ENCODE measurements at regions not wholly inside any gene's neighbourhood (a gene's known extent, or its start where the extent isn't known, plus 50 kb on each side); places are given as distances from the start of the nearest gene placed in this dataset.

DNA sequence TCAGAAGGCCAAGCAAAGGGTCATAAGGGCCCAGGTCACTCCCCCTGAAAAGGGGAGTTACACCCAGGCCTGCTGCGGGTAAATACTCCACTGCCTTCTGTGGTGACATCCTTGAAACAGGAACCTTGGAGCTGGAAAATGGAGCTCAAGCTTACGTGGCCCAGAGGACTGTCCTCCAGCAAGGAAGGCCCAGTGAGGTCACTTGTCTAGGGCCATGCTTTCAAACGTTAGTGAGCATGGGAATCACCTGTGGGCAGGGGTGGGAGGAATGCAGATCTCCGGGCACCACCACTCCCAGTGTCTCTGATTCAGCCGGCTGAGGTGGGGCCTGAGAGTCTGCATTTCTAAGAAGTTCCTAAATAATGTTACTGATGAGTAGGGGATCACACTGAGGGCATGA lies 140.5 kb upstream of the CCND2 start:
- peaks cover 3% of the 10 kb centered on the region for H3K9me3 Mint-ChIP-seq
- no peak overlapping the region for H3K27ac Mint-ChIP-seq
- intact Hi-C loops (cut with micrococcal nuclease): no loop called here
- H3K27me3 Mint-ChIP-seq: peaks cover 2% of the 10 kb centered on the region
- DNase-seq: no peak
- peaks cover 29% of the 10 kb centered on the region for H3K4me1 Mint-ChIP-seq
- no peak overlapping the region for H3K4me3 Mint-ChIP-seq
- H3K36me3 Mint-ChIP-seq (ENCODE audit: low read depth): peaks cover 3% of the 10 kb centered on the region

DNA sequence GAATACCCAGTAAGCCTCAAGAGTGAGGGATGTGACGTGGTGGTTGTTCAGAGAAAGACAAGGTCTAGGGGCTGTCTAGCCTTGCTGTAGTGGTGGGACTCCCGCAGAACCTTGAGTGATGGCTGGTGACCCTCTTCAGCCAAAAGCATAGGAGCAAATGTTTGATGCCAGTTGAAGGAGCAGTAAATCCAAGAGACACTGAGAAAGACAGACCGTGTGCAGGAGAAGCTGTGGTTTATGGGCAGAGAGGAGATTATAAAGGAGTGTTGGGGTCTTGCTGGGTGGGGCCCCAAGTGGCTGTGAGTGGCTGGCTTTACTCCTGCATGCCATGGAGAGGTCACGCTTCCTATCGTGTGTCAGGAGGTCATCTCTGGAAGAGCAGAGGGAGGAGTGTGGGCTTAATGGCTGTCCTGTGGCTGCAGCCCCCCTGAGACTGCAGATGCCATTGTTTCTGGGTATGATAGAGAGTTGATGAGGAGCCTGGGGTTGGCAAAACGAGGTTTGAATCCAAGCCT lies 152.0 kb upstream of the CCND2 start:
- DNase-seq: peak; percentile 50
- Mint-ChIP-seq H3K4me1 (peaks cover 45% of the 10 kb centered on the region), H3K27ac (peak overlapping the region; percentile 25), H3K9me3 (peaks cover 4% of the 10 kb centered on the region), H3K36me3 (ENCODE audit: low read depth) (no peaks in the 10 kb centered on the region), H3K27me3 (peaks cover 2% of the 10 kb centered on the region), H3K4me3 (no peak overlapping the region)
- intact Hi-C loops (cut with micrococcal nuclease): no loop called here

DNA sequence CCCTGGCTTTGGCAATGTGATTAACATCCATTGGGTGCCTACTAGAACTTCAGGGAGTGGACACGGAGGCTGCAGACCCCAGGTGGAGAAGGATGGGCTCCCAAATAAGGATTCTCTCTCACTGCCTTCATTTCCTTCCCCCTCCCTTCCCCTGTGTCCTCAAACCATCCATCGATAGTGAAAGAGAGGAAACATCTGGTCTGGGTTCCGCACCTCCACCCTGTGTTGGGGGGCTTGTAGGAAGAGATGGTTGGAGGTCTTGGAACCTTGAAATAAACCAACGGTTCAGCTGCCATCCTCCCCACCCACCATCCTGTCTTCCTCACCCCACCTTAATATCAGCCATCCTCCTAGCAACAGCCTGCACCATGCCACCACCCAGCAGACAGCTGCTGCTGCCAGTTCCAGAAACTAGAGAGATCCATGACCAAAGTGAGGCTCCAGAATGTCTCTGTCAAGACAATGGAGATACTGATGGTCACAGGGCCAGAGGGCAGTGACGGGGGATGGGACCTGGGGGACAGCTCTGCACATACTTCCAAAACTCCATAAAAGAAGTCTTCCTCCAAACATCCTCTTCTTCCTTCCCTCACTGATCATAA lies 153.1 kb upstream of the CCND2 start:
- peak; percentile 55 for DNase-seq
- H3K4me3 Mint-ChIP-seq: no peak overlapping the region

DNA sequence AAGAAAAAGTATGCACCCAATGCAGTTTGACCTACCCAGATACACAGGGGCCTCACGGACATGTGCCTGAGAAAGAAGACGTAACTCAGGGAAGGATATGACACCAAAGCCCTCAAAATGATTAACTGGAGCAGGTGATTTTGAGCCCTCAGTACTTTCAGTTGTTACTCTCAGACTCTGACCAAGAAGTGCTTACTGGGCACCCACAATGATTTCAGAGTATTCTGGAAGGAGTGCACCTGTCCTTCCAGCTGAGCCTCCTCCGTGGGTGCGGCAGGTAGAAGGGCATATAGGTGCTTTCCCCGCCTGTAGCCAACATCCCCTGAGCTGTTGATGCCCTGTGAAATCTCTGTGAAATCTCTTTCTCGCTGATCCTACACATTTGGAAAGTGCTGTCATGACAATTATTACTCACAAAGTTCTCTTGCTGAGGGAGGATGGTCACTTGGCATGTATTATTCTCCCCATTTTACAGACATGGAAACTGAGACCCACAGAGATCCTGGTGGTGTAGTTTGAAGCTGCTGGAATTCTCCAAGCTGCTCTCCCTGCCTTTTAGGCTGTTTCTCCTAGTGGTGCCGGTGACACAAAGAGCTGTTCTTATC lies 154.3 kb upstream of the CCND2 start:
- intact Hi-C loops (cut with micrococcal nuclease): loop anchor here (1.0 to 5.0 kb wide), 7 partner anchors 17 to 247 kb away; partner anchors contain the start of genes CCND2 and PARP11
- peak; percentile 81 for DNase-seq
- peak overlapping the region; percentile 73 for H3K4me3 Mint-ChIP-seq
- no peaks in the 10 kb centered on the region for H3K36me3 Mint-ChIP-seq (ENCODE audit: low read depth)
- H3K9me3 Mint-ChIP-seq: peaks cover 4% of the 10 kb centered on the region
- H3K27ac Mint-ChIP-seq: peak overlapping the region; percentile 89
- H3K27me3 Mint-ChIP-seq: no peaks in the 10 kb centered on the region
- peaks cover 60% of the 10 kb centered on the region for H3K4me1 Mint-ChIP-seq

More for the DNA sequence above, 153.1 kb upstream of the CCND2 start:
- H3K4me1 Mint-ChIP-seq: peaks cover 53% of the 10 kb centered on the region
- peak overlapping the region; percentile 10 for H3K27ac Mint-ChIP-seq
- peaks cover 4% of the 10 kb centered on the region for H3K9me3 Mint-ChIP-seq
- H3K27me3 Mint-ChIP-seq: no peaks in the 10 kb centered on the region
- intact Hi-C loops (cut with micrococcal nuclease): no loop called here
- no peaks in the 10 kb centered on the region for H3K36me3 Mint-ChIP-seq (ENCODE audit: low read depth)

DNA sequence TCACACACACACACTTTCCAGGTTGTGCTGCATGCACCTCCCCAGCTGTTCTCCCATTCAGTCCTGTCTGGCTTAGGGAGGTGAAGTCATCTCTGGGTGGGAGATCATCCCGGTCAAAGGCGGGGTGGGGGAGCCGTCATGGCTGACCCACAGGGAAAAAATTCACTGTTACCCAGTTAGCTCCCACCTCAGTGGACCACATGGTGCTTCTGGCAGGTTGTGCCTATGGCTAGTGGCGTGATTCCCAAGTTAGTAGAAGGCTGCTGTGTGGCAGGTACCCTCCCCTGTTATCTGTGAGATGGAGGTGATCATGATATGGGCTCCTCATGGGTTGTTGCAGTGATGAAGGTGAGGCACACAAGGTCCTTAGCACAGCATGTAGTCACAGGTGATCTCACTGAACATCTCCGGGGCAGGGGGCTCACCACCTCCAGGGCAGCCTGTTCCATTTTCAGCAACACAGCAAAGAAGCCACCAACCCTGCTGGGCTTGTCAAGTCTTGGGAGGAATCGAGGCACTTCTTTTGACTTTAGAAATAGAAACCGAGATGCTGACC lies 154.9 kb upstream of the CCND2 start:
- Mint-ChIP-seq H3K4me3 (peak overlapping the region; percentile 73), H3K9me3 (peaks cover 4% of the 10 kb centered on the region), H3K27me3 (no peaks in the 10 kb centered on the region), H3K27ac (peak overlapping the region; percentile 89), H3K4me1 (peaks cover 60% of the 10 kb centered on the region), H3K36me3 (ENCODE audit: low read depth) (no peaks in the 10 kb centered on the region)
- DNase-seq: peak; percentile 73
- intact Hi-C loops (cut with micrococcal nuclease): loop anchor here (1.0 to 5.0 kb wide), 7 partner anchors 18 to 246 kb away; partner anchors contain the start of genes CCND2 and PARP11

DNA sequence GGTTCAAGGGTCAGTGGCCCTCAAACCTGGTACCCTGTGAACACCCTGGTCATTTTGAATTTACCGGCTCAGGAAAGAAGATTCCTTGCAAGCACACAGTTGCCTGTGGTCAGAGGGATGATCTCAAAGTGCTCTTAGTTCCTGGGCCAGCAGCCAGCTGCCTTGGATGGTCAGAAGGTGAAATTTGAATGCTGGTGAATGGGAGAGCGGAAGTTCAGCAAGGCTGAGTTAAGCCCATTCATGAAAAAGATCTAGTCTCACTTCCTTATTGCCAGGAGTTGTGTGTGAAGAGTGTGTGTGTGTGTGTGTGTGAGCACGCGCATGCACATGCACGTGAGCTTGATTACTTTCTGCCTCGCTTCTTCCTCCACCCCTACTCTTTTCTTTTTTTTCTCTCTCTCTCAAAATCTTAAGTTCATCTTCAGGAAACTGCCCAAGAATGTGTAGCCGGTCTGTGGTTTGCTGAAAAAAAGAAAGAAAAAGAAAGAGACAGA lies 155.5 kb upstream of the CCND2 start:
- peak overlapping the region; percentile 89 for H3K27ac Mint-ChIP-seq
- H3K36me3 Mint-ChIP-seq (ENCODE audit: low read depth): no peaks in the 10 kb centered on the region
- peaks cover 4% of the 10 kb centered on the region for H3K9me3 Mint-ChIP-seq
- H3K27me3 Mint-ChIP-seq: no peaks in the 10 kb centered on the region
- no peak for DNase-seq
- H3K4me3 Mint-ChIP-seq: peak overlapping the region; percentile 73
- H3K4me1 Mint-ChIP-seq: peaks cover 60% of the 10 kb centered on the region
- intact Hi-C loops (cut with micrococcal nuclease): loop anchor here (5.0 kb wide), 2 partner anchors 99 to 246 kb away; partner anchors contain the start of gene PARP11

DNA sequence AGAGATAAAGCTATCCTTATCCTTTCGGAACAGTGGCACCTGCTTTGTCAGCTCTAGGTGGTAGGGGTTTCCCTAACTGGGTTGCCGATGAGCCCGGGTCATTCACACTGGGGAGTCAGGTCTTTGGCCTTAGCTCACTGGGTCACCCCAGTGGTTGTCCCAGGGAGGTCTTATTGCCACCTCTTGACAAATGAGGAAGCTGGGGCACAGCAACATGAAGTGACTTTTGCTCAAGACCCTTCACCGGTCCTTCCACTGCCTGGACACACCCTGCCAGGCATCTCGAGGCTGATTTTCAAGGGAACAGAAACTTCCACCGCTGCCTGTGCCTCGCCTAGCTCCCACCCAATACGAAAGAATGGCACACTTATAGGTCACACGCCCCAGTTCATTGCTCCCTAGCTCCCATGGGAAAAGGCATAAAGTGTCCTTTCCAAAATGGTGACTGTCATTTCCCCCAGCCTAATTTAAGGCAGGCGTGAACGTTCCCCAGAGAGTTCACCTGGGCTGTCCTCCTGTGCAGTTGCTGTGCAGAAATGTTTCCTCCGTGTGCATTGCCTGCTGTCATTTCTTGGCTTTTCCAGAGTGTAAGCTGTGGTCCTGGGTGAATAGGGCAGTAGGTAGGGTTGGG lies 156.1 kb upstream of the CCND2 start:
- H3K9me3 Mint-ChIP-seq: peaks cover 4% of the 10 kb centered on the region
- intact Hi-C loops (cut with micrococcal nuclease): loop anchor here (5.0 kb wide), 2 partner anchors 100 to 245 kb away; partner anchors contain the start of gene PARP11
- peaks cover 63% of the 10 kb centered on the region for H3K4me1 Mint-ChIP-seq
- DNase-seq: peak; percentile 52
- H3K36me3 Mint-ChIP-seq (ENCODE audit: low read depth): no peaks in the 10 kb centered on the region
- H3K27me3 Mint-ChIP-seq: no peaks in the 10 kb centered on the region
- peak overlapping the region; percentile 89 for H3K27ac Mint-ChIP-seq
- peak overlapping the region; percentile 73 for H3K4me3 Mint-ChIP-seq

DNA sequence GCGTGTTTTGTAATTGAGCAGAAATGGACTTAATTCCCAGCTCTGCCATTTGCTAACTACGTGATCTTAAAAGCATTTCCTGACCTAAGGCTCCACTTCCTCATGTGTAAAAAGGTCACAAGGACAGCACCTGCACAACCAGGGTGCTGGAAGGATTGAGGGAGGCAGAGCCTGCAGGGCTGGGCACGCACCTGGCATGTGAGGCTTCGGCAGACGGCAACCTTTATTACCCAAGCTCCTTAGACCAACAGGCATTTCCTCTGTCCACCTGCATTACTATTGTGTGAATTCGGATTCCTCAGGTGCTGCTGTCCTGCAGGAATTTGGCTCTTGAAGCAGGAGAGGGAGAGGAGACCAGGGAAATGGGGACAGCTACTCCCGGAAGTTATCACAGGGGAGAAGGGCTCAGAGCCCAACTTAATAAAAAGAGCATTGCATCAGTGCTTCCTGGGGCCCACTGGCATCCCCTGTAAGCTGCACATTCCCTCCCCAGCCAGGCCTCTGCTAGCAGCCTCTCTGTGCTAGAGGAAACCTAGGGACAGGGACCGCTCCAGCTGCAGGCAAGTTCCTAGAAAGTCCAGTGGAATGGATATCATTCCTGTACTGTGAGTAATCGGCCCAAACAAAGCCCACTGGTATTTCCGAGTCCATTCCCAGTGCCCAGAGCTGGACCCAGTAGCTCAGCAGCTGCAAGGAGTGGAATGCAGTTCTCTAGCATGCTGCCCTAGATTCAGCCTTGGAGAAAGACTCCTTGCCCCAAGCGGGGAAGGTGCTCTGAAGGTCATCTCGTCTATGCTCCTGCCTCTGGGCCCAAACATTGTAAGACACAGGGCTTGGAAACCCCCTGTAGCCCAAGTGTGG lies 157.1 kb upstream of the CCND2 start:
- Mint-ChIP-seq H3K27ac (no peak overlapping the region), H3K4me1 (peaks cover 67% of the 10 kb centered on the region), H3K9me3 (peaks cover 4% of the 10 kb centered on the region), H3K4me3 (no peak overlapping the region), H3K27me3 (no peaks in the 10 kb centered on the region), H3K36me3 (ENCODE audit: low read depth) (no peaks in the 10 kb centered on the region)
- intact Hi-C loops (cut with micrococcal nuclease): loop anchor here (5.0 kb wide), 2 partner anchors 101 to 244 kb away; partner anchors contain the start of gene PARP11
- peak; percentile 53 for DNase-seq

DNA sequence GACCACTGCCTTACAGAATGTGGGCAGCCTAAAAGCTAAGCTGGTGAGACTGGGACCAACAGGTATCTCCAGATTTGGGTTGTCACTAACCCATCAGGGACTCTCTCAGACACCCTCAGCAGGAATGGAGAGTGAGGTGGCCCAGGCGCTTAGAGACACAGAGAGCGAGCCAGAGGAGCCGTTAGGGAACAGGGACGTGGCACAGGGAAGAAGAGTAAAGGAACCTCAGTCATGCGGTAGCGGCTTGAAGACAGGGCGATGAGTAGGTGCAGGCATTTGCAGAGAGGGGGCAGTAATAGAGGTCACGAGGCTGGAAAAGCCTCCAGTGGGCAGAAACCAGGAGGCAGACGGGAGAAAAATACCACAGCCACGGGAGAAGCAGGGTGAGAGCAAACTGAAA lies 158.0 kb upstream of the CCND2 start:
- DNase-seq: peak; percentile 53
- Mint-ChIP-seq H3K9me3 (peaks cover 4% of the 10 kb centered on the region), H3K27me3 (no peaks in the 10 kb centered on the region), H3K36me3 (ENCODE audit: low read depth) (no peaks in the 10 kb centered on the region), H3K27ac (peak overlapping the region; percentile 12), H3K4me3 (no peak overlapping the region), H3K4me1 (peaks cover 65% of the 10 kb centered on the region)
- intact Hi-C loops (cut with micrococcal nuclease): loop anchor here (5.0 kb wide), 2 partner anchors 102 to 243 kb away; partner anchors contain the start of gene PARP11

DNA sequence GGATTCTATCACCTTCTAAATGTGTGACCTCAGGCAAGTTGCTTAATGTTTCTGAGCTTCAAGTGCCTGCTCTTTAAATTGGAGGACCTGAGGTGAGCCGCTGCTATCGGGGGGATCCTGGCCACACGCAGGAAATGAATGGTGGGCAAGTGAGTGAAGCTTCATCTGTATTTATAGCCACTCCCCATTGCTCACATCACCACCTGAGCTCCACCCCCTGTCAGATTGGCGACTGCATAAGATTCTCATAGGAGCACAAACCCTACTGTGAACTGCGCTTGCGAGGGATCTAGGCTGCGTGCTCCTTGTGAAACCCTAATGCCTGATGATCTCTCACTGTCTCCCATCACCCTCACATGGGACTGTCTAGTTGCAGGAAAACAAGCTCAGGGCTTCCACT lies 158.6 kb upstream of the CCND2 start:
- Mint-ChIP-seq H3K27ac (no peak overlapping the region), H3K36me3 (ENCODE audit: low read depth) (no peaks in the 10 kb centered on the region), H3K4me1 (peaks cover 64% of the 10 kb centered on the region), H3K27me3 (no peaks in the 10 kb centered on the region), H3K9me3 (peaks cover 4% of the 10 kb centered on the region), H3K4me3 (peak overlapping the region; percentile 24)
- DNase-seq: peak; percentile 65
- intact Hi-C loops (cut with micrococcal nuclease): loop anchor here (5.0 kb wide), 2 partner anchors 102 to 243 kb away; partner anchors contain the start of gene PARP11

DNA sequence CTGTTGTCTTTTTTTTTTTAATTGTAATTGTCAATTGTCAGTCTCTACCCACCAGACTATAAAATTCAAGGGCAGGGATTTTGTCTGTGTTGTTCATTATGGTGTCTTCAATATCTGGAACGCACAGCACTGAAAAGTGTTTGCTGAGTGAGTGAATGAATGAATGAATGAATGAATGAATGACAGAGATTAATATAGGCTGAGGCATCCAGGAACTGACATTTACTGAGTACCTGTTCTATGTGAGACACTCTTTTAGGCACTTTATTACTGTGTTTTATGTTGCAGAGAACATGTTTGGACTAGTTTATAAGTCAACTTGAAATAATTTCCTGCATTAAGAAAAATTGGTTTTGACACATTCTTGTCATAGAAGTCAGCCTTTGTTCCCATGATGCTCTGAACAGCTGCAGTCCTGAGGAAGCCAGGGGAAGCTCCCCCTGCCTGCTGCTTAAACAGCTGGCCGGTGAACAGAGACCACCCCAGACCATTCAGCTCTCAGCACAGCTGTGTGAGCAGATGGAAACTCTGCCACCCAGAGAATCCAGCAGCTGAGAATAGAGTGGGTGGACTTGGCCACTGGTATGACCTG lies 160.7 kb upstream of the CCND2 start:
- no peaks in the 10 kb centered on the region for H3K27me3 Mint-ChIP-seq
- peaks cover 57% of the 10 kb centered on the region for H3K4me1 Mint-ChIP-seq
- peak; percentile 48 for DNase-seq
- H3K27ac Mint-ChIP-seq: peak overlapping the region; percentile 9
- H3K9me3 Mint-ChIP-seq: no peaks in the 10 kb centered on the region
- intact Hi-C loops (cut with micrococcal nuclease): loop anchor here (1.0 kb wide), 2 partner anchors 65 to 159 kb away; no protein-coding TSS in a partner anchor
- H3K36me3 Mint-ChIP-seq (ENCODE audit: low read depth): no peaks in the 10 kb centered on the region
- H3K4me3 Mint-ChIP-seq: no peak overlapping the region

DNA sequence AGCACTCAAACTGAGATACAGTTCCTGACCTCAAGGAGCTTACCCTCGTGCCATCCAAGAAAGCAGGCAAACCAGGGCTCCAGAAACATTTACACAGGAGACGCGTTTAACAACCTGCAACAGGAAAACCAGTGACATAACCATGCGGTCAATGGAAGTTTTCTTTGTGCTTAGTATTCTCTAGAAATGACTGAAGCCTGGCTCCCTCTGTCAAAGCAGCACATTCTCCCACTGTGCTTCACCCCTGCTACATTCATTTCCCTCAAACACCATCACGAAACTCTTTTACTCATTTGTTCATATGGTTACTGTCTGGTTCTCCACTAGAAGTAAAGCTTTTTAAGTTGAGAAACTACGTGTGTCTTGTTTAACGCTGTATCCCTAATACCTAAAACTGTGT lies 161.3 kb upstream of the CCND2 start:
- peak; percentile 69 for DNase-seq
- intact Hi-C loops (cut with micrococcal nuclease): loop anchor here (1.0 kb wide), 2 partner anchors 66 to 160 kb away; no protein-coding TSS in a partner anchor
- no peaks in the 10 kb centered on the region for H3K9me3 Mint-ChIP-seq
- peaks cover 55% of the 10 kb centered on the region for H3K4me1 Mint-ChIP-seq
- no peak overlapping the region for H3K4me3 Mint-ChIP-seq
- H3K27ac Mint-ChIP-seq: peak overlapping the region; percentile 45
- H3K36me3 Mint-ChIP-seq (ENCODE audit: low read depth): no peaks in the 10 kb centered on the region
- H3K27me3 Mint-ChIP-seq: no peaks in the 10 kb centered on the region
